ENCODE measurements at regions not wholly inside any gene's neighbourhood (a gene's known extent, or its start where the extent isn't known, plus 50 kb on each side); places are given as distances from the start of the nearest gene placed in this dataset.

- no peak for DNase-seq (ENCODE audit: low read depth in 4 of 4, low spot score in 3 of 4)
Observed at GRCh38 chr20:51221103-51221502, 198.2 kb upstream of the KCNG1 start.

- DNase-seq (ENCODE audit: low read depth in 4 of 4, low spot score in 3 of 4): no peak
Observed at GRCh38 chr20:51220293-51220706, 197.4 kb upstream of the KCNG1 start.

- DNase-seq (ENCODE audit: low read depth in 4 of 4, low spot score in 3 of 4): no peak
Observed at GRCh38 chr20:51219544-51219943, 196.6 kb upstream of the KCNG1 start.

DNA sequence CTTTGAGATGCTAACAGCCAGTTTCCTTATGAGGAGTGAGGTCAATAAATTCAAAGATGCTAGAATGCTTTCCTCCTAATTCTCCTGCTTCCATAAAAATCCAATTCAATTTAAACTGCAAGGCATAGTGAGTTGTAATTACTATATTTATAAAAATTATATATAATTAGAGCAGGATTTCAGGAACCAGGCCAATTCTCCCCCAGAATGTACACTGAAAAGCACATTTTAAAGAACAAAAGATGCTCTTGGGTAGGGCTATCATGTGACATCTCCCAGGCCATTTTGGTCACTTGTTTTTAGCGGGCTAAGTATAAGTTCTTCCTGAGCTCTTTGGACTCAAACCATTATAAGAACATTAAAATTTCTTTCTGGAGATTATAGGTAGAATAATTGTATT is 195.7 kb upstream of the KCNG1 start:
- no peak for DNase-seq (ENCODE audit: low read depth in 4 of 4, low spot score in 3 of 4)

DNA sequence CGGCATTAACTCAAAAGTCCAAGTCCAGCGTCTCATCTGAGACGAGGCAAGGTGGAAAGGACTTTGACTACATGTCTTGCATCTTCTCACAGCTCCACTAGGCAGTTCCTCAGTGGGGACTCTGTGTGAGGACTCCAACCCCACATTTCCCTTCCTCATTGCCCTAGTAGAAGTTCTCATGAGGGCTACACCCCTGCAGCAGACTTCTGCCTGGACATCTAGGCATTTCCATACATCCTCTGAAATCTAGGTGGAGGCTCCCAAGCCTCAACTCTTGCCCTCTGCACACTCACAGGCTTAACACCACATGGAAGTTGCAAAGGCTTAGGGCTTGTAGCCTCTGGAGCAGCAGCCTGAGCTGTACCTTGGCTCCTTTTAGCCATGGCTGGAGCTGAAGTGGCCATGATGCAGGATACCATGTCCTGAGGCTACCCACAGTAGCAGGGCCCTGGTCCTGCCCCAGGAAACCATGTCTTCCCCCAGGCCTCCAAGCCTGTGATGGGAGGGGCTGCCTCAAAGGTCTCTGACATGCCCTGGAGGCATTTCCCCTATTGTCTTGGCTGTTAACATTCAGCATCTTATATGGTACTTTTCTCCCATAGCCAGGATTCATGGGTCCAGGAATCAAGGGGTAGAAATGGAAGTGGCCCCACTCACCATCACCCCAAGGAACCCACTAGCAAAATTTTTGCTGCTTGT is 194.6 kb upstream of the KCNG1 start:
- no peak for DNase-seq (ENCODE audit: low read depth in 4 of 4, low spot score in 3 of 4)

DNA sequence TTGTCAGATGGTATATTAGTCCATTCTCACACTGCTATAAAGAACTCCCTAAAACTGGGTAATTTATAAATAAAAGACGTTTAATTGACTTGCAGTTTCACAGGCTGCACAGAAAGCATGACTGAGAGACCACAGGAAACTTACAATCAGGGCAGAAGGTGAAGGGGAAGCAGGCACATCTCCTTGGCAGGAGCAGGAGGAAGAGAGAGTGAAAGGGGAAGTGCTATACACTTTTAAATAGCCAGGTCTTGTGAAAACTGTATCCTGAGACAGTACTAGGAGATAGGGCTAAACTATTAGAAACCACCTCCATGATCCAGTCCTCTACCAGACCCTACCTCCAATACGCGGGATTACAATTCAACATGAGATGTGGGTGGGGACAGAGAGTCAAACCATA is 193.9 kb upstream of the KCNG1 start:
- DNase-seq (ENCODE audit: low read depth in 4 of 4, low spot score in 3 of 4): no peak

DNA sequence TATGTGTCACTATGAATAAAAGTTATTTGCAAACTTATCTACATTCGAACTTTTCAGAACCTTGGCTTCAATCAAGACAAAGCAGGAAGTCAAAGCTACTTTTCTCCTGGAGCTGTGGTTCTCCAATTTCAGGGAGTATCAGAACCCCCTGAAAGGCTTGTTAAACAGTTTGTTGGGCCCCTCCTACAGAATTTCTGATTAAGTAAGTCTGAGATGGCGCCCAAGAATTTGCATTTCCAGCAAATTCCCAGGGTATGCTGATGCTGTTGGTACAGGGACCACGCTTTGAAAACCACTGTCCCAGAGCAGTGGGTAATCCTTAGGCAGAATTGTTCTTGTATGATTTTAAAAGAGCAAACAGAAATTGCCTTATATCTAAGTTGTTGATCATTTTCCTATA is 189.9 kb upstream of the KCNG1 start:
- no peak for DNase-seq (ENCODE audit: low read depth in 4 of 4, low spot score in 3 of 4)

GRCh38 chr20:51211191-51211590 is 188.3 kb upstream of the KCNG1 start:
- DNase-seq (ENCODE audit: low read depth in 4 of 4, low spot score in 3 of 4): no peak

DNA sequence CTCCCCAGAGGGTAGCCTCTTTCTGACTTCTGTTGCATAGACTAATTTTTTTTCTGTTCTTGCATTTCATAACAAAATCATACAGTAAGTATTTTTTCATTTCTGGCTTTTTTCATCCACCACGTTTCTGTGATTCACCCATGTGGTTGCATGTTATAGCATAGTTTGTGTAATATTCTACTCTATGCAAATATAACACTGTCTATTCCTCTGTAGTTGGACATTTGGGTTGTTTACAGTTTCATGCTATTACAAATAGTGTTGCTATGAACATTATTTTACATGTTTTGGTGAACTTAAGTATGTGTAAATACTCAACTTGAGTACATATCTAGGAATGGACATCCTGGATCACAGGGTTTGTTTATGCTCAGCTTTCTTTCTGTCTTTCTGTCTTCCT is 187.2 kb upstream of the KCNG1 start:
- DNase-seq (ENCODE audit: low read depth in 4 of 4, low spot score in 3 of 4): no peak

- DNase-seq (ENCODE audit: low read depth in 4 of 4, low spot score in 3 of 4): no peak
Observed at GRCh38 chr20:51208162-51208561, 185.3 kb upstream of the KCNG1 start.

- no peak for DNase-seq (ENCODE audit: low read depth in 4 of 4, low spot score in 3 of 4)
Observed at GRCh38 chr20:51206032-51206662, 183.2 kb upstream of the KCNG1 start.

DNA sequence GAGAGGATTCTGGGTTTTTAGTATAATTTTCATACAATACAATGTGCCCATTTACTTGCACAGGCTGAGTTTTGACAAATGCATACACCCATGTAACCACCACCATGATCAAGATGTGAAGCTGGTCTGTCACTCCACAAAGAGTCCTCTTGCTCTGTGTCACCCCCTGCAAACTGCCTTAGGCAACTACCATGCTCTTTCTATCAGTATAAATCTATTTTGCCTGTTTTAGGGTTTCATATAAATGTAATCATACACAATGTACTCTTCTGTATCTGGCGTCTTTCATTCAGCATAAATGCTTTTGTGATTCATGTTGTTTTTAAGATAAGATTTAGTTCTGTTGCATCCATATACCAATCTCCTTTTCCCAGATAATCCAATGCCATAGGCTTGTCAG is 181.9 kb upstream of the KCNG1 start:
- no peak for DNase-seq (ENCODE audit: low read depth in 4 of 4, low spot score in 3 of 4)

- no peak for DNase-seq (ENCODE audit: low read depth in 4 of 4, low spot score in 3 of 4)
Observed at GRCh38 chr20:51204051-51204715, 181.3 kb upstream of the KCNG1 start.

DNA sequence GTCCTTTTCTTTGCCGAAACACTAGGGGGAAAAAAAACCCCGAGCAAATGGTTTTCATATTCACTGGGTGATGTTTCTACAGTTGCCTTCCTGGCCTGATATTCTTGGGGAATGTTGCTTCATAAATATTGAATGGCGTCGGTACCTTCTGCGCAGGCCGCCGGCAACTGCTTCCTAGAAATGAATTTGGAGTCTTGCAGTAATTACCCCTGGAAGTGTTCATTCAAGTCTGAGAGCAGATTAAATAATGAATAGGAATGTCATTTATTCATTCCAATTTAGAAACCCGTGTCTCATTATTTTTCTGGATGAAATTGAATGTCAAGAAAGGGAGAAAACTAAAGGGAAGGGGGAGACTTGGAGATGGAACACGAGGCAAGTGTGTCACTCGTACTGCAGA is 179.4 kb upstream of the KCNG1 start:
- no peak for DNase-seq (ENCODE audit: low read depth in 4 of 4, low spot score in 3 of 4)

GRCh38 chr20:51199920-51200319 is 177.0 kb upstream of the KCNG1 start:
- DNase-seq (ENCODE audit: low read depth in 4 of 4, low spot score in 3 of 4): no peak

GRCh38 chr20:51198876-51199523 is 176.1 kb upstream of the KCNG1 start:
- no peak for DNase-seq (ENCODE audit: low read depth in 4 of 4, low spot score in 3 of 4)

DNA sequence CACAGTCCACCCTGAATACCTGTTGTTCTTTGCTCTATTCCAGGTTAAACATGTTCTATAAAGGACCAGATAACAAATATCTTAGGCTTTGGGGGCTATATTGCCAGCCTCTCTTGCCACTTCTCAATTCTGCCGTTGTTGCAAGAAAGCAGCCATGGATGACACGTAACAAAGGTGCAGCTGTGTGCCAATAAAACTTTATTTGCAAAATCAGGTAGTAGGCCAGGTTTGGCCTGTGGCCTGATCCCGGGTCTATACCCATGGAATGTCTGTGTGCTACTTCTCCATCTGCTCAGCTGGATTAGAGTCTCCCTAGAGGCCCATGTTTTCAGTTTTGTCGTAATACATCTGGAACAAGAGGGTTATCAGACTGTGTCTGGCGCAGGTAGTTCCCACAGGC is 175.3 kb upstream of the KCNG1 start:
- no peak for DNase-seq (ENCODE audit: low read depth in 4 of 4, low spot score in 3 of 4)

DNA sequence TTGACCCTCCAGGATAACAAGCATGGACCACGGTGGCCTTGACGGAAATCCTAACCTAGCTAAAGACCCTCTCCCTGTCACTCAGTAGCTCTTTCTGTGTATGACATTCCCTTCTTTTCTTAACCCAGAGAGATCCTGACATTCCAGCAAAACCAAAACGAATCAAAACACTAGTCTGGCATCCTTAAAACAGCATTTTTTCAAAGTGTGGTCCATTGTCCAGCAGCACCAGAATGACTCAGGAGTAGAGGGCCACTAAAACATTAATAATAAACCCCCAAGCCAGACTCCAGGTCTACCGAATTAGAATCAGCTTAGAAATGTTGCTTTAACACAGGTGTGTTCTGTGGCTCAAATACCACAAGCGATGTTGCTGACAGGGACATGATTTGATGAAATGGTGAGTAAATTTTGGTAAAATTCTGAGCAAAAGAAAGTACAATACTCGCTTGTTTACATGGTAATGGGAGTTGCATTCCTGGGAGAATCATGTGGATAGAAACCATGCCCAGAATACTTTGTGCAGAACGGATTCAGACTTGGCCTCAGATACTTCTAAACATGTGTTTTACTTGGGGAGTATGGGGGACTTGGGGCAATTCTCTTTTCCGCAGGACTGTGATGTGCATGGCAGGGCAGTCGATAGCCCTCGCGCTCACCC is 174.2 kb upstream of the KCNG1 start:
- DNase-seq (ENCODE audit: low read depth in 4 of 4, low spot score in 3 of 4): no peak

DNA sequence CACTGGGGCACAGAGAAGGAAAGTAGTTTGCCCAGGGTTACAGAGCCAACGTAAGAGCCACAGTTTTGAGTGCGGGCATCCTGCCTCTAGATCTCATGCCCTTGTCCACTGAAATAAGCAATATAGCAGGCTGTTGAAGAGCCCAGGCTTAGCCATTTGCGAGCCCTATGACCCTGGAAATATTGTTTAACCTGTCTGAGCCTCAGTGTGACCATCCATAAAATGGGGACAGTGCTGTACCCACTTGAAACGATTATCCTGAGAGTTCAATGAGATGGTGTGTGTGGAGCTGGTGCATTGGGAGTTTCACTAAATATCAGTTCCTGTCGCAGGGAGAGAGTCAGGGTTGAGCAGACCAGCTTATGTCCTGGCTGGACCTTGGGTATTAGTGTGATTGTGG is 173.1 kb upstream of the KCNG1 start:
- DNase-seq (ENCODE audit: low read depth in 4 of 4, low spot score in 3 of 4): no peak

GRCh38 chr20:51195419-51195901 is 172.6 kb upstream of the KCNG1 start:
- no peak for DNase-seq (ENCODE audit: low read depth in 4 of 4, low spot score in 3 of 4)
